Hepatocyte (in vitro differentiated cells): ENCODE measurements at regions not wholly inside any gene's neighbourhood (a gene's known extent, or its start where the extent isn't known, plus 50 kb on each side); places are given as distances from the start of the nearest gene placed in this dataset.

Experiments
- DNase-seq: peaks from one replicate; pipeline ENCODE4 v3.0.0-alpha.2; 2016; ENCODE audit warnings: low spot score
- H2AFZ ChIP-seq: fragments of 200-600 bp; sonication (generic); 2 replicates; pipeline ENCODE4 v1.6.0; 2016; ENCODE audit warnings: antibody characterized with exemption, mild to moderate bottlenecking
- H3K27ac ChIP-seq: fragments of 200-600 bp; sonication (generic); 2 replicates; pipeline ENCODE4 v1.5.1; 2016; ENCODE audit warnings: mild to moderate bottlenecking
- H3K27me3 ChIP-seq: fragments of 200-600 bp; sonication (generic); 2 replicates; pipeline ENCODE4 v1.6.1; 2016
- H3K36me3 ChIP-seq: fragments of 200-600 bp; sonication (generic); replicated peaks from 2 replicates; pipeline ENCODE4 v1.5.1; 2016; ENCODE audit warnings: low read depth; ENCODE audit not compliant: insufficient read depth
- H3K4me1 ChIP-seq: fragments of 200-600 bp; sonication (generic); 2 replicates; pipeline ENCODE4 v1.5.1; 2016; ENCODE audit warnings: mild to moderate bottlenecking, moderate library complexity; ENCODE audit not compliant: insufficient read depth
- H3K4me2 ChIP-seq: fragments of 200-600 bp; sonication (generic); 2 replicates; pipeline ENCODE4 v1.6.0; 2016
- H3K4me3 ChIP-seq: fragments of 200-600 bp; sonication (generic); 2 replicates; pipeline ENCODE4 v1.5.1; 2016; ENCODE audit warnings: mild to moderate bottlenecking
- H3K79me2 ChIP-seq: fragments of 200-600 bp; sonication (generic); 2 replicates; pipeline ENCODE4 v1.6.0; 2017; ENCODE audit warnings: mild to moderate bottlenecking
- H3K9me2 ChIP-seq: fragments of 200-600 bp; sonication (generic); replicated peaks from 2 replicates; pipeline ENCODE4 v1.6.0; 2017; ENCODE audit warnings: mild to moderate bottlenecking; ENCODE audit not compliant: insufficient read depth
- H3K9me3 ChIP-seq: fragments of 200-600 bp; sonication (generic); 2 replicates; pipeline ENCODE4 v1.5.1; 2016; ENCODE audit warnings: low read depth, mild to moderate bottlenecking
- H4K20me1 ChIP-seq: fragments of 200-600 bp; sonication (generic); 2 replicates; pipeline ENCODE4 v1.6.0; 2016; ENCODE audit warnings: mild to moderate bottlenecking; ENCODE audit not compliant: insufficient read depth, poor library complexity, severe bottlenecking
- CTCF ChIP-seq: fragments of 200-600 bp; sonication (generic); IDR thresholded peaks from 2 replicates; pipeline ENCODE4 v1.5.1; 2016; ENCODE audit warnings: antibody characterized with exemption, mild to moderate bottlenecking; ENCODE audit not compliant: poor library complexity
- EZH2 ChIP-seq: fragments of 200-600 bp; sonication (generic); IDR thresholded peaks from 2 replicates; pipeline ENCODE4 v1.6.1; 2016; ENCODE audit warnings: antibody characterized with exemption, mild to moderate bottlenecking, borderline replicate concordance
- EZH2phosphoT487 ChIP-seq: fragments of 200-600 bp; sonication (generic); IDR thresholded peaks from one replicate; pipeline ENCODE4 v1.6.1; 2018; ENCODE audit warnings: antibody characterized with exemption, mild to moderate bottlenecking, low read depth, moderate library complexity; ENCODE audit not compliant: unreplicated experiment, severe bottlenecking
- WGBS: methylation state at CpG from one replicate; pipeline ENCODE4 v1.1.6; 2016; ENCODE audit warnings: low lambda C conversion rate; ENCODE audit errors: missing lambda C conversion rate; 5-methylcytosine and 5-hydroxymethylcytosine counted together

GRCh38 chr1:4971666-4972065 is 317.3 kb downstream of the AJAP1 start:
- Histone ChIP-seq H3K4me2 (no peak overlapping the region), H4K20me1 (no peaks in the 10 kb centered on the region), H3K79me2 (no peaks in the 10 kb centered on the region), H3K9me3 (no peaks in the 10 kb centered on the region), H3K36me3 (no peaks in the 10 kb centered on the region), H3K9me2 (no peaks in the 10 kb centered on the region), H2AFZ (no peak overlapping the region), H3K27ac (no peak overlapping the region), H3K27me3 (no peaks in the 10 kb centered on the region), H3K4me3 (no peak overlapping the region), H3K4me1 (no peaks in the 10 kb centered on the region)
- WGBS, result 95% methylated on average over 3 of the region's 3 CpGs
- no peak for TF ChIP-seq CTCF
- no peak for TF ChIP-seq EZH2phosphoT487
- TF ChIP-seq EZH2, result no peak
- no peak for DNase-seq

- H4K20me1 ChIP-seq, result no peaks in the 10 kb centered on the region
- H2AFZ ChIP-seq, result no peak overlapping the region
- H3K27me3 ChIP-seq, result no peaks in the 10 kb centered on the region
- DNase-seq, result no peak
- no peaks in the 10 kb centered on the region for H3K79me2 ChIP-seq
- H3K9me2 ChIP-seq, result no peaks in the 10 kb centered on the region
- no peaks in the 10 kb centered on the region for H3K4me1 ChIP-seq
- TF ChIP-seq EZH2 (no peak), CTCF (no peak), EZH2phosphoT487 (no peak)
- no peaks in the 10 kb centered on the region for H3K9me3 ChIP-seq
- H3K4me2 ChIP-seq, result no peak overlapping the region
- H3K36me3 ChIP-seq, result no peaks in the 10 kb centered on the region
- no peak overlapping the region for H3K4me3 ChIP-seq
- no peak overlapping the region for H3K27ac ChIP-seq
- 66% methylated on average over 3 of the region's 3 CpGs for WGBS
Observed at GRCh38 chr1:4970532-4970931, 316.1 kb downstream of the AJAP1 start.

DNA sequence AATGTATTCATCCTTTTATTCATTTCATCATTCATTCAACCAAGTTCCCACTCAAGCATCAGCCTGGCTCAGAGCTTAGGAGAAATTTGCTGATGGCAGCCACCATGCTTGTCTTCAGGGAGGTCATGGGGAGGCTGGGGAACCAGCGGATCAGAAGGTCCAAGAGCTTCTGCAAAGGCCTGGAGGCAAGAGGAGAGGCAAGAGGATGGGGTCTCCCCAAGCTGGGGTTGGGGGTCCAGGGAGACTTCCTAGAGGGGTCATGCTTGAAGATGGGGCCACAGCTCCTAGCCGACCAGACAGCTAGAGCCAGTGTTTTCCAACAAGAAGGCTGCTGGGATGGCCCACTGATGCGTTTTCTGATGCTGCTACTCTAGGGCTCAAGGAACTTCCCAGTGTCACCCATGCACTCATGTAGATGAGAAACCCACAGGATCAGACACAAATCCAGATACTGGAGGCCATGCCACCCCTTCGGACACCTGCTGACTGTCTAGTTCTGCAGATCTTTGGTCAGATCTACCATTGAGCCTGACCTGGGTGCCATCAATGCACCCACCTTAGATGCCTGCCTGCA is 315.2 kb downstream of the AJAP1 start:
- Histone ChIP-seq H3K9me2 (no peaks in the 10 kb centered on the region), H3K4me1 (no peaks in the 10 kb centered on the region), H2AFZ (no peak overlapping the region), H3K79me2 (no peaks in the 10 kb centered on the region), H3K9me3 (no peaks in the 10 kb centered on the region), H3K4me3 (no peak overlapping the region), H4K20me1 (no peaks in the 10 kb centered on the region), H3K27ac (no peak overlapping the region), H3K36me3 (no peaks in the 10 kb centered on the region), H3K27me3 (no peaks in the 10 kb centered on the region), H3K4me2 (no peak overlapping the region)
- no peak for TF ChIP-seq CTCF
- no peak for TF ChIP-seq EZH2
- TF ChIP-seq EZH2phosphoT487, result no peak
- WGBS, result 97% methylated on average over 4 of the region's 4 CpGs
- DNase-seq, result no peak
